Left ventricle myocardium inferior (tissue), 1 donor: ENCODE measurements at regions not wholly inside any gene's neighbourhood (a gene's known extent, or its start where the extent isn't known, plus 50 kb on each side); places are given as distances from the start of the nearest gene placed in this dataset.

Experiments
- DNase-seq: peaks from one replicate; pipeline ENCODE4 v3.0.0-alpha.2; 2020
- H3K27ac ChIP-seq: fragments of 200-600 bp; replicated peaks from 2 replicates; pipeline ENCODE4 v1.8.0; 2021
- H3K27me3 ChIP-seq: fragments of 200-600 bp; 2 replicates; pipeline ENCODE4 v1.8.0; 2021; ENCODE audit warnings: low read depth
- H3K36me3 ChIP-seq: fragments of 200-600 bp; 2 replicates; pipeline ENCODE4 v1.8.0; 2021
- H3K4me1 ChIP-seq: fragments of 200-600 bp; 2 replicates; pipeline ENCODE4 v1.8.0; 2021
- H3K4me3 ChIP-seq: fragments of 200-600 bp; 2 replicates; pipeline ENCODE4 v1.8.0; 2021; ENCODE audit warnings: mild to moderate bottlenecking, moderate library complexity
- H3K9me3 ChIP-seq: fragments of 200-600 bp; replicated peaks from 2 replicates; pipeline ENCODE4 v1.8.0; 2021
- intact Hi-C: fragments of 100-400 bp; cut with micrococcal nuclease; formaldehyde crosslinking; loops from one replicate; pipeline ENCODE4 v1.11.0; 2022
- TF ChIP-seq, protein P1 (sequence below): fragments of 200-600 bp; IDR thresholded peaks from 2 replicates; pipeline ENCODE4 v1.8.0; 2021; ENCODE audit warnings: antibody characterized with exemption, mild to moderate bottlenecking, borderline replicate concordance
- donor health status: DM: no; HTN: yes; CAD: no; lungs with severe emphysema.

DNA sequence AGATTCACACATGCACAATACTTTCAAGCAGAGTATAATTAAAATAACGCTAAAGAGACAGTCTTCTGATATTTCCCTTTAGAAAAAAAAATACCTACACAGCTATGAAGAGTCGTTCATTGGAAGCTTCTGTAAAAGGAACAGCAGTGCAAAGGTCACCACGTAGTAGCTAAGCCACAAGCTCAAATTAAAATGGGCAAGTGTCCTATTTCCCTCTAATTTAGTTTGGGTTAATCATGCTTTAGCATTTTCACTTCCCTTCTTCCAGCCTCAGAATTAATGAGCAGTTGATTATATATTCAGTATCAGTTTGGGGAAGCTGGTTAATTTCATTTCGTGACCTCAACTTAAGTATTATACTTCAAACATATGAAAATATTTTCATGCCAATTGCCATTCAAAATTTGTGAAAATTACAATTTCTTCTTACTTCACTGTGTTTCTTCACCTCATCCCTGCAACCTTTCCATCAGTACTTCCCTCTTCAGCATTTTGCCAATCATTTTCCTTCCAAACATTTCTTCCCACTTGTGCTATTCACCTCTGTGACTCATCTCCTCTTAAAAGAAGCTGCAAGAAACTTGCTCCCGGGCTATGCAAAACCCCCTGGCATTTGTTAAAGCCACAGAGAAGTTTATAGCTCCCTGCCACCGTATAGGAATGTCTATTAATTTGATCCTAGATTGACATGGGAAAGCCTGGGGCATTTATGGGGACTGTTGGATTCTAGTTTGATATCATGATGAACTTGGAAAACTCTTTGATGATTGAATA is 83.0 kb downstream of the DMRTA1 start:
- Histone ChIP-seq H3K4me3 (no peak overlapping the region), H3K27ac (no peak overlapping the region), H3K4me1 (no peaks in the 10 kb centered on the region), H3K36me3 (no peaks in the 10 kb centered on the region), H3K27me3 (no peaks in the 10 kb centered on the region), H3K9me3 (peaks cover under 1% of the 10 kb centered on the region)
- DNase-seq, result no peak
- intact Hi-C loops, result no loop called here
- TF ChIP-seq, protein P1, sequence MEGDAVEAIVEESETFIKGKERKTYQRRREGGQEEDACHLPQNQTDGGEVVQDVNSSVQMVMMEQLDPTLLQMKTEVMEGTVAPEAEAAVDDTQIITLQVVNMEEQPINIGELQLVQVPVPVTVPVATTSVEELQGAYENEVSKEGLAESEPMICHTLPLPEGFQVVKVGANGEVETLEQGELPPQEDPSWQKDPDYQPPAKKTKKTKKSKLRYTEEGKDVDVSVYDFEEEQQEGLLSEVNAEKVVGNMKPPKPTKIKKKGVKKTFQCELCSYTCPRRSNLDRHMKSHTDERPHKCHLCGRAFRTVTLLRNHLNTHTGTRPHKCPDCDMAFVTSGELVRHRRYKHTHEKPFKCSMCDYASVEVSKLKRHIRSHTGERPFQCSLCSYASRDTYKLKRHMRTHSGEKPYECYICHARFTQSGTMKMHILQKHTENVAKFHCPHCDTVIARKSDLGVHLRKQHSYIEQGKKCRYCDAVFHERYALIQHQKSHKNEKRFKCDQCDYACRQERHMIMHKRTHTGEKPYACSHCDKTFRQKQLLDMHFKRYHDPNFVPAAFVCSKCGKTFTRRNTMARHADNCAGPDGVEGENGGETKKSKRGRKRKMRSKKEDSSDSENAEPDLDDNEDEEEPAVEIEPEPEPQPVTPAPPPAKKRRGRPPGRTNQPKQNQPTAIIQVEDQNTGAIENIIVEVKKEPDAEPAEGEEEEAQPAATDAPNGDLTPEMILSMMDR, result no peak

DNA sequence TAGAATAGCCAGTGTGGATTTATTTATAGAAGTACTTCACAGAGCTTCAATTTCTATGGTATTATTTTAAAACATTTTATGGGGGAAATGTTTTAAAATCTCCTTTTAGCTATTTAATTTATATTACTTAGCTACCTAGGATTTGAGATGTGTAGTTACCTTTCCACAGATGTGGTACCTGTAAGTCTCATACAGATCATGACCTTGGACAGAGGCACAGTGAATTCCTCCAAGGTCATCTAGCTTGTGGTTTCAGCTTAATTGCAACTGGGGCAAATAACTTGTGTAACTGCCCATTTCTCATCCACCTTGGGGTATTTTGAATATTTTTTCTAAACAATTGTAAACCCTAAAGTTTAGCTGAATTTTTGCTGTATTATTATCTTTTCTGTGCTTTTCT is 89.2 kb downstream of the DMRTA1 start:
- H3K9me3 ChIP-seq, result peaks cover 5% of the 10 kb centered on the region
- TF ChIP-seq, protein P1, result no peak
- H3K27me3 ChIP-seq, result no peaks in the 10 kb centered on the region
- no peak for DNase-seq
- no peak overlapping the region for H3K27ac ChIP-seq
- H3K4me3 ChIP-seq, result no peak overlapping the region
- H3K36me3 ChIP-seq, result no peaks in the 10 kb centered on the region
- no peaks in the 10 kb centered on the region for H3K4me1 ChIP-seq
- intact Hi-C loops, result no loop called here

DNA sequence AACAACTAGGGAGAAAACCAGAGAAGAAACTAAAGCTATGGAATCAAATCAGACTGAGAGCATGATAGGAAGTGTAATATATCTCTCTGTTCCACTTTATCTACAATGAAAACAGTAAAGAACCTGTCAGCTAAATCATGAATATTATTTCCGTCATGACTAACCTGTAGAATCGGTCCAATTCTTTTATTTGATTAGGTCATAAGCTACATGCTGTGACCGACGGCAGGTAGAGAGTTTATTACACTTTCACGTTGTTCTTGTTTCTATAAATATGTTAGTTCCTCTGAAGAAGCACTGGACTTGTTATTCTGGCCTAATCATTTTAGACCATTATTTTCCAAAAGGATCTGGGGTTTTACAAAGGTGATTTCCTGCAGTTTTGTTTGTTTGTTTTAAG is 91.1 kb downstream of the DMRTA1 start:
- no peaks in the 10 kb centered on the region for H3K27me3 ChIP-seq
- H3K27ac ChIP-seq, result no peak overlapping the region
- no peak for DNase-seq
- H3K4me3 ChIP-seq, result no peak overlapping the region
- H3K36me3 ChIP-seq, result no peaks in the 10 kb centered on the region
- TF ChIP-seq, protein P1, result no peak
- no peaks in the 10 kb centered on the region for H3K4me1 ChIP-seq
- intact Hi-C loops, result no loop called here
- peaks cover 5% of the 10 kb centered on the region for H3K9me3 ChIP-seq

DNA sequence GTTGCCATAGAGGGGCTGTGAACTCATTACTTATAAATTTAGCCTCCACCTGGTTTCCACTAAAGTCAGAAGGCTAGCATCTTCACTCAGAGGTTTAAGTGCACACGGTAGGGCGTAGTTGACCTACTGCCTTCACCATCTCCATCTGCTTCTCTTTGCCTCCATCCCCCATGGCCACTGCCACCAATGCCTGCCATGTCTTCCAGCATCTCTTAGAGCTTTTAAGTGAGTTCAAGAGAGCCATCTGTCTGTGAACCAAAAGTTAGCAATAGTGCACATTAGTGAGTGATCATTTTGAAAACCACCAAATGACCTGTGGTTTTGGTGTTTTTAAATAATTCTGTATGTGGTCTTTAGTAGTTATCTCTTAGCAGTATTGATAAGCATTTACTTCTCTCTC is 102.0 kb downstream of the DMRTA1 start:
- TF ChIP-seq, protein P1, result no peak
- no peaks in the 10 kb centered on the region for H3K4me1 ChIP-seq
- no peak overlapping the region for H3K4me3 ChIP-seq
- H3K36me3 ChIP-seq, result no peaks in the 10 kb centered on the region
- no peaks in the 10 kb centered on the region for H3K27me3 ChIP-seq
- intact Hi-C loops, result no loop called here
- no peak for DNase-seq
- no peaks in the 10 kb centered on the region for H3K9me3 ChIP-seq
- no peak overlapping the region for H3K27ac ChIP-seq

DNA sequence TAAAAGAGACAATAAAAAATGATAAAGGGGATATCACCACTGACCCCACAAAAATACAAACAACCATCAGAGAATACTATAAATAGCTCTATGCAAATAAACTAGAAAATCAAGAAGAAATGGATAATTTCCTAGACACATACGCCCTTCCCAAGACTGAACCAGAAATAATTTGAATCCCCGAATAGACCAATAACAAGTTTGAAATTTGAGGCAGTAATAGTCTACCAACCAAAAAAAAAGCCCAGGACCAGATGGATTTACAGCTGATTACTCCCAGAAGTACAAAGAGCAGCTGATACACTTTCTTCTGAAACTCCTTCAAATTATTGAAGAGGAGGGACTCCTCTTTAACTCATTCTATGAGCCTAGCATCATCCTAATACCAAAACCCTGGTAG is 128.1 kb downstream of the DMRTA1 start:
- Histone ChIP-seq H3K9me3 (peaks cover 70% of the 10 kb centered on the region), H3K27me3 (no peaks in the 10 kb centered on the region), H3K4me3 (no peak overlapping the region), H3K27ac (no peak overlapping the region), H3K36me3 (no peaks in the 10 kb centered on the region), H3K4me1 (no peaks in the 10 kb centered on the region)
- no peak for DNase-seq
- intact Hi-C loops, result no loop called here
- TF ChIP-seq, protein P1, result no peak
